ENCODE measurements at regions not wholly inside any gene's neighbourhood (a gene's known extent, or its start where the extent isn't known, plus 50 kb on each side); places are given as distances from the start of the nearest gene placed in this dataset.

DNA sequence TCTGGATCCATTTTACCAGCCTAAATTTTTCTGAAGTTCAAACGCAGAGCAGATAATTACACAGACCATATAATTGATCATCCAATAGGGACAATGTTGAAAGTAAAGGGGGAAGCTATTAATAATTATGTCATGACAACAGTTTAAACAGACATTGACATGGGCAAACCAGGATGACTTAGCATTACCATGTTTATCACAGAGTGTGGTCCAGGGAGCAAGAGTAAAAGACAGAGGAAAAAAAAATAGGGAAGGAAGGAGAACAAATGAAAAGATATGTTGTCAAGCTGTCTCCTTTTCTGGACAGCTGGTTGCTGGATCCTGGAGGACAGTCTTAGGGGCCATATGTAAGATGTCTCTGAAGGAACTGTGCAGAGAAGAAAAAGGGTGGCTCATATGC is 69.4 kb upstream of the FBXL4 start:
- TF ChIP-seq, protein P1, sequence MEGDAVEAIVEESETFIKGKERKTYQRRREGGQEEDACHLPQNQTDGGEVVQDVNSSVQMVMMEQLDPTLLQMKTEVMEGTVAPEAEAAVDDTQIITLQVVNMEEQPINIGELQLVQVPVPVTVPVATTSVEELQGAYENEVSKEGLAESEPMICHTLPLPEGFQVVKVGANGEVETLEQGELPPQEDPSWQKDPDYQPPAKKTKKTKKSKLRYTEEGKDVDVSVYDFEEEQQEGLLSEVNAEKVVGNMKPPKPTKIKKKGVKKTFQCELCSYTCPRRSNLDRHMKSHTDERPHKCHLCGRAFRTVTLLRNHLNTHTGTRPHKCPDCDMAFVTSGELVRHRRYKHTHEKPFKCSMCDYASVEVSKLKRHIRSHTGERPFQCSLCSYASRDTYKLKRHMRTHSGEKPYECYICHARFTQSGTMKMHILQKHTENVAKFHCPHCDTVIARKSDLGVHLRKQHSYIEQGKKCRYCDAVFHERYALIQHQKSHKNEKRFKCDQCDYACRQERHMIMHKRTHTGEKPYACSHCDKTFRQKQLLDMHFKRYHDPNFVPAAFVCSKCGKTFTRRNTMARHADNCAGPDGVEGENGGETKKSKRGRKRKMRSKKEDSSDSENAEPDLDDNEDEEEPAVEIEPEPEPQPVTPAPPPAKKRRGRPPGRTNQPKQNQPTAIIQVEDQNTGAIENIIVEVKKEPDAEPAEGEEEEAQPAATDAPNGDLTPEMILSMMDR (IDR thresholded peaks at IDR 0.05), result no peak
- TF ChIP-seq POLR2A (IDR thresholded peaks at IDR 0.05), result no peak
